ENCODE measurements at regions not wholly inside any gene's neighbourhood (a gene's known extent, or its start where the extent isn't known, plus 50 kb on each side); places are given as distances from the start of the nearest gene placed in this dataset.

- TF ChIP-seq CTCF (IDR thresholded peaks at IDR 0.05) (no peak), POLR2A (IDR thresholded peaks at IDR 0.05) (no peak)
Observed at GRCh38 chr4:173855015-173855414, 325.0 kb upstream of the HAND2 start.
